HCT116 (cell line): ENCODE measurements at regions not wholly inside any gene's neighbourhood (a gene's known extent, or its start where the extent isn't known, plus 50 kb on each side); places are given as distances from the start of the nearest gene placed in this dataset.

ENCODE experiments used
- ATAC-seq: fragments of 200-7000 bp; cut with Tn5 transposase; 2 replicates; pipeline ENCODE4 v1.9.1; 2020; ENCODE audit warnings: mild to moderate bottlenecking, moderate library complexity
- BruUV-seq: library from RNA; stranded (reverse); fragments of 400-500 nt; replicated peaks from 2 replicates; lab custom pipeline; 2021; lab: Mats Ljungman, UMichigan
- CTCF ChIA-PET: fragments of 300-600 bp; sonication (Branson Sonifier 250); formaldehyde crosslinking; loops from one replicate; lab custom pipeline; 2021; ENCODE audit warnings: antibody characterized with exemption; lab: Charles Lee
- POLR2A ChIA-PET: fragments of 300-600, 350-600 bp; sonication (Branson Sonifier 250); formaldehyde crosslinking; loops from one replicate; lab custom pipeline; 2021; ENCODE audit warnings: antibody characterized with exemption; lab: Charles Lee
- RAD21 ChIA-PET, 2 experiments: fragments of 300-600 bp; sonication (Branson Sonifier 250); formaldehyde crosslinking; loops; one replicate each; lab custom pipeline; 2023; ENCODE audit warnings: low total read pairs in 2 of 2; ENCODE audit not compliant: uncharacterized antibody in 2 of 2, unreplicated experiment in 2 of 2, low non-redundant PET in 1 of 2; lab: Charles Lee
- DNase-seq: peaks from one replicate; pipeline ENCODE4 v3.0.0-alpha.2; 2010; ENCODE audit warnings: low read depth, low spot score
- H2AFZ ChIP-seq: fragments of 200-600 bp; shearing (Covaris generic), sonication (generic); 2 replicates; pipeline ENCODE4 v1.6.1; 2017; ENCODE audit warnings: low read depth, mixed run types, mixed read lengths, antibody characterized with exemption, low read length; ENCODE audit not compliant: poor library complexity, severe bottlenecking
- H3K27ac ChIP-seq: 2 replicates; pipeline ENCODE4 v1.5.1; 2012; ENCODE audit warnings: low read depth, low read length
- H3K27me3 ChIP-seq: fragments of 200-600 bp; sonication (generic); 2 replicates; pipeline ENCODE4 v1.6.1; 2016; ENCODE audit warnings: mixed run types, low read length, mixed read lengths; ENCODE audit not compliant: insufficient read depth
- H3K36me3 ChIP-seq, 2 experiments: fragments of 200-500 bp in 1 of 2; fragments of 200-600 bp in 1 of 2; sonication (Bioruptor generic) in 1 of 2; sonication (generic) in 1 of 2; 2 replicates each; pipeline versions ENCODE4 v1.5.1 to v1.6.1; 2014 to 2016; ENCODE audit warnings: low read length in 2 of 2, inconsistent platforms in 1 of 2, mixed read lengths in 1 of 2, mixed run types in 1 of 2; ENCODE audit not compliant: insufficient read depth in 2 of 2, control insufficient read depth in 1 of 2
- H3K4me1 ChIP-seq, 2 experiments: fragments of 200-600 bp in 1 of 2; sonication (generic) in 1 of 2; 2 replicates each; pipeline versions ENCODE4 v1.5.1 to v1.6.1; 2012 to 2017; ENCODE audit warnings: low read length in 2 of 2, inconsistent platforms in 1 of 2, mild to moderate bottlenecking in 1 of 2, mixed read lengths in 1 of 2, mixed run types in 1 of 2, moderate library complexity in 1 of 2; ENCODE audit not compliant: insufficient read depth in 2 of 2, control insufficient read depth in 1 of 2
- H3K4me2 ChIP-seq: fragments of 200-600 bp; sonication (generic); 2 replicates; pipeline ENCODE4 v1.6.1; 2017; ENCODE audit warnings: mixed run types, low read length, mixed read lengths
- H3K4me3 ChIP-seq, 2 experiments: fragments of 200-600 bp in 1 of 2; sonication (generic) in 1 of 2; replicated peaks in 1 of 2; 2 replicates each; pipeline ENCODE4 v1.5.1; 2011 to 2016; ENCODE audit warnings: low read length in 2 of 2, control low read depth in 1 of 2, low read depth in 1 of 2, mild to moderate bottlenecking in 1 of 2, mixed read lengths in 1 of 2, mixed run types in 1 of 2
- H3K79me2 ChIP-seq: fragments of 200-600 bp; sonication (generic); 2 replicates; pipeline ENCODE4 v1.6.1; 2017; ENCODE audit warnings: mild to moderate bottlenecking, mixed run types, low read length, moderate library complexity, mixed read lengths; ENCODE audit not compliant: insufficient read depth
- H3K9ac ChIP-seq: fragments of 200-600 bp; sonication (generic); 2 replicates; pipeline ENCODE4 v1.6.1; 2016; ENCODE audit warnings: low read length, mixed read lengths
- H3K9me2 ChIP-seq: fragments of 200-600 bp; sonication (generic), shearing (Covaris generic); 2 replicates; pipeline ENCODE4 v1.6.1; 2017; ENCODE audit warnings: mixed run types, mild to moderate bottlenecking, moderate library complexity; ENCODE audit not compliant: insufficient read depth
- H3K9me3 ChIP-seq, 2 experiments: fragments of 200-500 bp in 1 of 2; fragments of 200-600 bp in 1 of 2; sonication (Bioruptor generic) in 1 of 2; sonication (generic) in 1 of 2; 2 replicates each; pipeline ENCODE4 v1.6.1; 2014 to 2017; ENCODE audit warnings: low read length in 2 of 2, mixed read lengths in 2 of 2, inconsistent platforms in 1 of 2, low read depth in 1 of 2, mild to moderate bottlenecking in 1 of 2, mixed run types in 1 of 2, moderate library complexity in 1 of 2; ENCODE audit not compliant: control insufficient read depth in 1 of 2, insufficient read depth in 1 of 2
- H4K20me1 ChIP-seq: fragments of 200-600 bp; sonication (generic), shearing (Covaris generic); 2 replicates; pipeline ENCODE4 v1.6.1; 2017; ENCODE audit warnings: mixed run types, mild to moderate bottlenecking, moderate library complexity; ENCODE audit not compliant: insufficient read depth
- CBX3 ChIP-seq: IDR thresholded peaks from 2 replicates; pipeline ENCODE4 v1.6.1; 2012; ENCODE audit warnings: low read depth
- CEBPB ChIP-seq: IDR thresholded peaks from 2 replicates; pipeline ENCODE4 v1.6.1; 2012; ENCODE audit warnings: low read depth
- ELF1 ChIP-seq: IDR thresholded peaks from 2 replicates; pipeline ENCODE4 v1.6.1; 2012; ENCODE audit warnings: low read depth, borderline replicate concordance
- EZH2 ChIP-seq: fragments of 200-600 bp; sonication (generic); IDR thresholded peaks from 2 replicates; pipeline ENCODE4 v1.6.1; 2017; ENCODE audit warnings: antibody characterized with exemption, mixed run types
- EZH2phosphoT487 ChIP-seq: fragments of 200-600 bp; IDR thresholded peaks from 2 replicates; pipeline ENCODE4 v1.6.1; 2018; ENCODE audit warnings: antibody characterized with exemption, borderline replicate concordance
- FOSL1 ChIP-seq: IDR thresholded peaks from 2 replicates; pipeline ENCODE4 v1.6.1; 2012; ENCODE audit warnings: low read depth
- JUND ChIP-seq: IDR thresholded peaks from 2 replicates; pipeline ENCODE4 v1.6.1; 2012
- MAX ChIP-seq: IDR thresholded peaks from 2 replicates; pipeline ENCODE4 v1.6.1; 2012
- SIN3A ChIP-seq: IDR thresholded peaks from 2 replicates; pipeline ENCODE4 v1.6.1; 2012; ENCODE audit warnings: low read depth
- SP1 ChIP-seq: IDR thresholded peaks from 2 replicates; pipeline ENCODE4 v1.6.1; 2012; ENCODE audit warnings: low read depth
- TCF7L2 ChIP-seq: IDR thresholded peaks from 2 replicates; pipeline ENCODE4 v1.7.0; 2011; ENCODE audit warnings: borderline replicate concordance, inconsistent platforms; ENCODE audit not compliant: insufficient read depth, insufficient read length; ENCODE audit errors: extremely low read depth
- ZBTB33 ChIP-seq: IDR thresholded peaks from 2 replicates; pipeline ENCODE4 v1.6.1; 2011; ENCODE audit warnings: mild to moderate bottlenecking, low read length, moderate library complexity; ENCODE audit not compliant: insufficient replicate concordance; ENCODE audit errors: extremely low read depth
- ZFX ChIP-seq: fragments of 450-650 bp; IDR thresholded peaks from 2 replicates; pipeline ENCODE4 v1.6.1; 2017
- intact Hi-C: fragments of 100-400 bp; cut with micrococcal nuclease; formaldehyde crosslinking; loops from 2 replicates; pipeline ENCODE4 v1.10.0; 2022

GRCh38 chr1:244197851-244198375 is 146.8 kb downstream of the ZBTB18 start:
- no peaks in the 10 kb centered on the region for H3K79me2 ChIP-seq
- H4K20me1 ChIP-seq: no peaks in the 10 kb centered on the region
- no peaks in the 10 kb centered on the region for H3K36me3 ChIP-seq
- ChIA-PET RAD21 (no interaction called here), CTCF (no interaction called here), POLR2A (no interaction called here)
- no peaks in the 10 kb centered on the region for H3K9me3 ChIP-seq
- no peaks in the 10 kb centered on the region for H3K9me2 ChIP-seq
- no peak overlapping the region for H3K27ac ChIP-seq
- no peak for ATAC-seq
- no peak overlapping the region for H3K9ac ChIP-seq
- TF ChIP-seq CBX3 (no peak), MAX (no peak), EZH2 (no peak), TCF7L2 (no peak), SIN3A (no peak), ZFX (no peak), CEBPB (no peak), FOSL1 (no peak), ZBTB33 (no peak), JUND (no peak), SP1 (no peak), EZH2phosphoT487 (no peak), ELF1 (no peak)
- no TSS peak for BruUV-seq
- H3K4me1 ChIP-seq: no peaks in the 10 kb centered on the region
- intact Hi-C loops: no loop called here
- H3K4me2 ChIP-seq: no peak overlapping the region
- no peak overlapping the region for H3K4me3 ChIP-seq
- H3K27me3 ChIP-seq: no peaks in the 10 kb centered on the region
- no peak for DNase-seq
- H2AFZ ChIP-seq: no peak overlapping the region
